AG09309 (cell line): ENCODE measurements at regions not wholly inside any gene's neighbourhood (a gene's known extent, or its start where the extent isn't known, plus 50 kb on each side); places are given as distances from the start of the nearest gene placed in this dataset.
"Not testable (repeated sequence)": the region's sequence is repeated elsewhere in the genome, so short reads cannot be mapped to it uniquely, and the experiment has no call there.

Experiments used
- DNase-seq: peaks from one replicate; pipeline ENCODE4 v3.0.0-alpha.2; 2010; ENCODE audit warnings: low read depth
- H3K4me3 ChIP-seq: 2 replicates; pipeline ENCODE4 v1.5.1; 2011; ENCODE audit warnings: mild to moderate bottlenecking, low read depth, low read length, moderate library complexity; ENCODE audit not compliant: control insufficient read depth
- CTCF ChIP-seq: IDR thresholded peaks from 2 replicates; pipeline ENCODE4 v1.5.1; 2011; ENCODE audit warnings: mild to moderate bottlenecking, low read depth, low read length, inconsistent platforms; ENCODE audit not compliant: insufficient read depth, control insufficient read depth; ENCODE audit errors: missing control alignments

- no peak for DNase-seq
- TF ChIP-seq CTCF, result no peak
- no peak overlapping the region for H3K4me3 ChIP-seq
Measured at GRCh38 chr1:104331763-104332162, 582.1 kb downstream of the AMY1C start.

- DNase-seq, H3K4me3 ChIP-seq: not testable (repeated sequence)
Measured at GRCh38 chr1:104337927-104338326, 588.2 kb downstream of the AMY1C start.

- DNase-seq, result no peak
- no peak overlapping the region for H3K4me3 ChIP-seq
- TF ChIP-seq CTCF, result no peak
Measured at GRCh38 chr1:104341944-104342343, 592.2 kb downstream of the AMY1C start.

GRCh38 chr1:104348277-104348676, 598.6 kb downstream of the AMY1C start:
- TF ChIP-seq CTCF, result no peak
- no peak overlapping the region for H3K4me3 ChIP-seq

GRCh38 chr1:104353580-104353979, 603.9 kb downstream of the AMY1C start:
- H3K4me3 ChIP-seq, result no peak overlapping the region
- DNase-seq, result no peak
- no peak for TF ChIP-seq CTCF

More at GRCh38 chr1:104348277-104348676, 598.6 kb downstream of the AMY1C start:
- no peak for DNase-seq

- DNase-seq, result no peak
- no peak overlapping the region for H3K4me3 ChIP-seq
- TF ChIP-seq CTCF, result no peak
Measured at GRCh38 chr1:104358086-104358485, 608.4 kb downstream of the AMY1C start.

GRCh38 chr1:104358621-104359020, 608.9 kb downstream of the AMY1C start:
- no peak for DNase-seq
- H3K4me3 ChIP-seq, result no peak overlapping the region
- no peak for TF ChIP-seq CTCF

GRCh38 chr1:104378414-104378813, 628.7 kb downstream of the AMY1C start:
- DNase-seq, result no peak
- no peak overlapping the region for H3K4me3 ChIP-seq

More at GRCh38 chr1:104378414-104378813, 628.7 kb downstream of the AMY1C start:
- no peak for TF ChIP-seq CTCF
